KBM-7 (cell line): ENCODE measurements at regions not wholly inside any gene's neighbourhood (a gene's known extent, or its start where the extent isn't known, plus 50 kb on each side); places are given as distances from the start of the nearest gene placed in this dataset.
"Not testable (repeated sequence)": the region's sequence is repeated elsewhere in the genome, so short reads cannot be mapped to it uniquely, and the experiment has no call there.

Experiments
- DNase-seq: peaks from one replicate; pipeline ENCODE4 v3.0.0-alpha.2; 2015
- in situ Hi-C: fragments of 300-500 bp; cut with MboI; formaldehyde crosslinking; loops from 2 replicates; pipeline ENCODE4 v1.14.3; 2020; ENCODE audit warnings: low sequenced_read_pairs, low pct_unique_long_range_greater_than_20kb, mixed read lengths

GRCh38 chr5:123743990-123744583, 232.1 kb downstream of the CSNK1G3 start:
- in situ Hi-C loops, result no loop called here
- no peak for DNase-seq

GRCh38 chr5:123735384-123735783, 223.4 kb downstream of the CSNK1G3 start:
- in situ Hi-C loops, result no loop called here

GRCh38 chr5:123732257-123732656, 220.3 kb downstream of the CSNK1G3 start:
- in situ Hi-C loops, result no loop called here
- no peak for DNase-seq

More at GRCh38 chr5:123735384-123735783, 223.4 kb downstream of the CSNK1G3 start:
- no peak for DNase-seq

GRCh38 chr5:123722451-123722850, 210.5 kb downstream of the CSNK1G3 start:
- DNase-seq, result no peak
- in situ Hi-C loops, result no loop called here

- in situ Hi-C loops, result no loop called here
- peak; percentile 7 for DNase-seq
Measured at GRCh38 chr5:123721675-123722276, 209.8 kb downstream of the CSNK1G3 start.

- DNase-seq, result no peak
Measured at GRCh38 chr5:123720955-123721354, 209.0 kb downstream of the CSNK1G3 start.

GRCh38 chr5:123720339-123720738, 208.4 kb downstream of the CSNK1G3 start:
- no peak for DNase-seq
- in situ Hi-C loops, result no loop called here

More at GRCh38 chr5:123720955-123721354, 209.0 kb downstream of the CSNK1G3 start:
- in situ Hi-C loops, result no loop called here

GRCh38 chr5:123719004-123719403, 207.0 kb downstream of the CSNK1G3 start:
- DNase-seq, result no peak
- in situ Hi-C loops, result no loop called here

GRCh38 chr5:123718238-123718637, 206.3 kb downstream of the CSNK1G3 start:
- in situ Hi-C loops, result no loop called here
- no peak for DNase-seq

GRCh38 chr5:123717139-123717538, 205.2 kb downstream of the CSNK1G3 start:
- in situ Hi-C loops, result no loop called here
- DNase-seq, result no peak

GRCh38 chr5:123710031-123710430, 198.1 kb downstream of the CSNK1G3 start:
- no peak for DNase-seq
- in situ Hi-C loops, result no loop called here

- in situ Hi-C loops, result no loop called here
Measured at GRCh38 chr5:123709422-123709821, 197.4 kb downstream of the CSNK1G3 start.

GRCh38 chr5:123708074-123708806, 196.3 kb downstream of the CSNK1G3 start:
- in situ Hi-C loops, result no loop called here

More at GRCh38 chr5:123709422-123709821, 197.4 kb downstream of the CSNK1G3 start:
- no peak for DNase-seq

GRCh38 chr5:123706531-123706930, 194.6 kb downstream of the CSNK1G3 start:
- no peak for DNase-seq
- in situ Hi-C loops, result no loop called here

More at GRCh38 chr5:123708074-123708806, 196.3 kb downstream of the CSNK1G3 start:
- no peak for DNase-seq

- in situ Hi-C loops, result no loop called here
- no peak for DNase-seq
Measured at GRCh38 chr5:123705741-123706140, 193.8 kb downstream of the CSNK1G3 start.

- in situ Hi-C loops, result no loop called here
- no peak for DNase-seq
Measured at GRCh38 chr5:123701511-123702200, 189.7 kb downstream of the CSNK1G3 start.

- in situ Hi-C loops, result no loop called here
Measured at GRCh38 chr5:123700624-123701287, 188.8 kb downstream of the CSNK1G3 start.

GRCh38 chr5:123699571-123699970, 187.6 kb downstream of the CSNK1G3 start:
- in situ Hi-C loops, result no loop called here
- DNase-seq, result no peak

More at GRCh38 chr5:123700624-123701287, 188.8 kb downstream of the CSNK1G3 start:
- DNase-seq, result no peak

- DNase-seq, in situ Hi-C loops: not testable (repeated sequence)
Measured at GRCh38 chr5:123698937-123699336, 187.0 kb downstream of the CSNK1G3 start.
